IMR-90 (cell line): ENCODE measurements at regions not wholly inside any gene's neighbourhood (a gene's known extent, or its start where the extent isn't known, plus 50 kb on each side); places are given as distances from the start of the nearest gene placed in this dataset.

Source experiments
- CHD1 ChIP-seq: IDR thresholded peaks from 2 replicates; pipeline ENCODE4 v1.6.1; 2012; ENCODE audit warnings: low read depth, low read length, improper control_type of control experiment
- CTCF ChIP-seq: conservative IDR thresholded peaks from 2 replicates; pipeline ENCODE4 v1.5.1; 2012; ENCODE audit warnings: mild to moderate bottlenecking, low read depth, low read length, improper control_type of control experiment

GRCh38 chr9:81335879-81336421, 353.4 kb downstream of the TLE1 start:
- no peak for TF ChIP-seq CTCF
- no peak for TF ChIP-seq CHD1
